ENCODE measurements at regions not wholly inside any gene's neighbourhood (a gene's known extent, or its start where the extent isn't known, plus 50 kb on each side); places are given as distances from the start of the nearest gene placed in this dataset.

GRCh38 chr10:128885573-128886555 lies 581.2 kb upstream of the MGMT start:
- no peak overlapping the region for H3K4me3 ChIP-seq (ENCODE audit: low read length in 2 of 2)
- no peaks in the 10 kb centered on the region for H3K36me3 ChIP-seq (ENCODE audit: control insufficient read depth in 2 of 2, insufficient read depth in 2 of 2, low read length in 1 of 2)
- 94% methylated on average over 22 of the region's 22 CpGs for WGBS
- DNase-seq (ENCODE audit: low read depth in 6 of 9, low spot score in 9 of 9), result no peak
- H3K27me3 ChIP-seq (ENCODE audit: control insufficient read depth in 2 of 2, insufficient read depth in 1 of 2, low read length in 1 of 2), result no peaks in the 10 kb centered on the region
- no peaks in the 10 kb centered on the region for H3K4me1 ChIP-seq (ENCODE audit: control insufficient read depth in 2 of 2, insufficient read depth in 2 of 2, low read length in 2 of 2)
- H3K9me3 ChIP-seq (ENCODE audit: control insufficient read depth in 2 of 2, insufficient read depth in 1 of 2, low read length in 1 of 2), result no peaks in the 10 kb centered on the region
- H3K27ac ChIP-seq (ENCODE audit: low read depth in 1 of 2, low read length in 1 of 2), result no peak overlapping the region

GRCh38 chr10:128887856-128888255 lies 579.2 kb upstream of the MGMT start:
- 86% methylated on average over 3 of the region's 3 CpGs for WGBS
- H3K4me3 ChIP-seq (ENCODE audit: low read length in 2 of 2), result no peak overlapping the region
- no peak overlapping the region for H3K27ac ChIP-seq (ENCODE audit: low read depth in 1 of 2, low read length in 1 of 2)
- no peaks in the 10 kb centered on the region for H3K9me3 ChIP-seq (ENCODE audit: control insufficient read depth in 2 of 2, insufficient read depth in 1 of 2, low read length in 1 of 2)
- no peaks in the 10 kb centered on the region for H3K27me3 ChIP-seq (ENCODE audit: control insufficient read depth in 2 of 2, insufficient read depth in 1 of 2, low read length in 1 of 2)
- H3K4me1 ChIP-seq (ENCODE audit: control insufficient read depth in 2 of 2, insufficient read depth in 2 of 2, low read length in 2 of 2), result no peaks in the 10 kb centered on the region
- H3K36me3 ChIP-seq (ENCODE audit: control insufficient read depth in 2 of 2, insufficient read depth in 2 of 2, low read length in 1 of 2), result no peaks in the 10 kb centered on the region
- no peak for DNase-seq (ENCODE audit: low read depth in 6 of 9, low spot score in 9 of 9)

- 93% methylated on average over 4 of the region's 4 CpGs for WGBS
- DNase-seq (ENCODE audit: low read depth in 6 of 9, low spot score in 9 of 9), result no peak
- Histone ChIP-seq H3K36me3 (ENCODE audit: control insufficient read depth in 2 of 2, insufficient read depth in 2 of 2, low read length in 1 of 2) (no peaks in the 10 kb centered on the region), H3K4me1 (ENCODE audit: control insufficient read depth in 2 of 2, insufficient read depth in 2 of 2, low read length in 2 of 2) (no peaks in the 10 kb centered on the region), H3K9me3 (ENCODE audit: control insufficient read depth in 2 of 2, insufficient read depth in 1 of 2, low read length in 1 of 2) (no peaks in the 10 kb centered on the region), H3K27ac (ENCODE audit: low read depth in 1 of 2, low read length in 1 of 2) (no peak overlapping the region), H3K4me3 (ENCODE audit: low read length in 2 of 2) (no peak overlapping the region), H3K27me3 (ENCODE audit: control insufficient read depth in 2 of 2, insufficient read depth in 1 of 2, low read length in 1 of 2) (no peaks in the 10 kb centered on the region)
Measured at GRCh38 chr10:128892005-128892404, 575.0 kb upstream of the MGMT start.

GRCh38 chr10:128894641-128895040 lies 572.4 kb upstream of the MGMT start:
- no peak overlapping the region for H3K27ac ChIP-seq (ENCODE audit: low read depth in 1 of 2, low read length in 1 of 2)
- no peaks in the 10 kb centered on the region for H3K36me3 ChIP-seq (ENCODE audit: control insufficient read depth in 2 of 2, insufficient read depth in 2 of 2, low read length in 1 of 2)
- peaks cover 0 to 9% of the 10 kb centered on the region in 2 donors for H3K4me1 ChIP-seq (ENCODE audit: control insufficient read depth in 2 of 2, insufficient read depth in 2 of 2, low read length in 2 of 2)
- H3K27me3 ChIP-seq (ENCODE audit: control insufficient read depth in 2 of 2, insufficient read depth in 1 of 2, low read length in 1 of 2), result no peaks in the 10 kb centered on the region
- no peak for DNase-seq (ENCODE audit: low read depth in 6 of 9, low spot score in 9 of 9)
- no peak overlapping the region for H3K4me3 ChIP-seq (ENCODE audit: low read length in 2 of 2)
- no peaks in the 10 kb centered on the region for H3K9me3 ChIP-seq (ENCODE audit: control insufficient read depth in 2 of 2, insufficient read depth in 1 of 2, low read length in 1 of 2)
- 100% methylated on average over 1 of the region's 1 CpG for WGBS

- Histone ChIP-seq H3K27me3 (ENCODE audit: control insufficient read depth in 2 of 2, insufficient read depth in 1 of 2, low read length in 1 of 2) (no peaks in the 10 kb centered on the region), H3K4me3 (ENCODE audit: low read length in 2 of 2) (no peak overlapping the region), H3K9me3 (ENCODE audit: control insufficient read depth in 2 of 2, insufficient read depth in 1 of 2, low read length in 1 of 2) (peaks cover 0 to under 1% of the 10 kb centered on the region in 2 donors), H3K36me3 (ENCODE audit: control insufficient read depth in 2 of 2, insufficient read depth in 2 of 2, low read length in 1 of 2) (no peaks in the 10 kb centered on the region), H3K27ac (ENCODE audit: low read depth in 1 of 2, low read length in 1 of 2) (no peak overlapping the region), H3K4me1 (ENCODE audit: control insufficient read depth in 2 of 2, insufficient read depth in 2 of 2, low read length in 2 of 2) (peaks cover 0 to 9% of the 10 kb centered on the region in 2 donors)
- DNase-seq (ENCODE audit: low read depth in 6 of 9, low spot score in 9 of 9), result no peak
Measured at GRCh38 chr10:128895473-128895872, 571.6 kb upstream of the MGMT start.

GRCh38 chr10:128896116-128896795 lies 570.8 kb upstream of the MGMT start:
- H3K36me3 ChIP-seq (ENCODE audit: control insufficient read depth in 2 of 2, insufficient read depth in 2 of 2, low read length in 1 of 2), result no peaks in the 10 kb centered on the region
- H3K27ac ChIP-seq (ENCODE audit: low read depth in 1 of 2, low read length in 1 of 2), result no peak overlapping the region
- peaks cover 0 to 9% of the 10 kb centered on the region in 2 donors for H3K4me1 ChIP-seq (ENCODE audit: control insufficient read depth in 2 of 2, insufficient read depth in 2 of 2, low read length in 2 of 2)
- no peaks in the 10 kb centered on the region for H3K27me3 ChIP-seq (ENCODE audit: control insufficient read depth in 2 of 2, insufficient read depth in 1 of 2, low read length in 1 of 2)
- 89% methylated on average over 9 of the region's 9 CpGs for WGBS
- no peak for DNase-seq (ENCODE audit: low read depth in 6 of 9, low spot score in 9 of 9)
- peaks cover 0 to 3% of the 10 kb centered on the region in 2 donors for H3K9me3 ChIP-seq (ENCODE audit: control insufficient read depth in 2 of 2, insufficient read depth in 1 of 2, low read length in 1 of 2)
- H3K4me3 ChIP-seq (ENCODE audit: low read length in 2 of 2), result no peak overlapping the region

GRCh38 chr10:128896963-128897362 lies 570.1 kb upstream of the MGMT start:
- H3K4me3 ChIP-seq (ENCODE audit: low read length in 2 of 2), result no peak overlapping the region
- no peaks in the 10 kb centered on the region for H3K36me3 ChIP-seq (ENCODE audit: control insufficient read depth in 2 of 2, insufficient read depth in 2 of 2, low read length in 1 of 2)
- no peak for DNase-seq (ENCODE audit: low read depth in 6 of 9, low spot score in 9 of 9)
- WGBS, result 86% methylated on average over 3 of the region's 3 CpGs
- H3K27ac ChIP-seq (ENCODE audit: low read depth in 1 of 2, low read length in 1 of 2), result no peak overlapping the region
- H3K9me3 ChIP-seq (ENCODE audit: control insufficient read depth in 2 of 2, insufficient read depth in 1 of 2, low read length in 1 of 2), result peaks cover 0 to 3% of the 10 kb centered on the region in 2 donors
- H3K27me3 ChIP-seq (ENCODE audit: control insufficient read depth in 2 of 2, insufficient read depth in 1 of 2, low read length in 1 of 2), result no peaks in the 10 kb centered on the region
- peaks cover 0 to 9% of the 10 kb centered on the region in 2 donors for H3K4me1 ChIP-seq (ENCODE audit: control insufficient read depth in 2 of 2, insufficient read depth in 2 of 2, low read length in 2 of 2)

GRCh38 chr10:128897401-128898129 lies 569.5 kb upstream of the MGMT start:
- Histone ChIP-seq H3K27me3 (ENCODE audit: control insufficient read depth in 2 of 2, insufficient read depth in 1 of 2, low read length in 1 of 2) (no peaks in the 10 kb centered on the region), H3K27ac (ENCODE audit: low read depth in 1 of 2, low read length in 1 of 2) (no peak overlapping the region), H3K4me3 (ENCODE audit: low read length in 2 of 2) (no peak overlapping the region), H3K36me3 (ENCODE audit: control insufficient read depth in 2 of 2, insufficient read depth in 2 of 2, low read length in 1 of 2) (no peaks in the 10 kb centered on the region), H3K4me1 (ENCODE audit: control insufficient read depth in 2 of 2, insufficient read depth in 2 of 2, low read length in 2 of 2) (peaks cover 0 to 11% of the 10 kb centered on the region in 2 donors), H3K9me3 (ENCODE audit: control insufficient read depth in 2 of 2, insufficient read depth in 1 of 2, low read length in 1 of 2) (peaks cover 0 to 3% of the 10 kb centered on the region in 2 donors)
- 85% methylated on average over 12 of the region's 12 CpGs for WGBS
- no peak for DNase-seq (ENCODE audit: low read depth in 6 of 9, low spot score in 9 of 9)

Data from thymus (tissue), 11 donors.